ENCODE measurements at regions not wholly inside any gene's neighbourhood (a gene's known extent, or its start where the extent isn't known, plus 50 kb on each side); places are given as distances from the start of the nearest gene placed in this dataset.

- ChIA-PET CTCF (no interaction called here), POLR2A (no interaction called here)
- BruUV-seq (replicated peaks), result no TSS peak
- no peaks in the 10 kb centered on the region for H3K9me3 ChIP-seq (ENCODE audit: control insufficient read depth, insufficient read depth, low read depth, low read length)
- no peak overlapping the region for H3K4me3 ChIP-seq (ENCODE audit: low read depth in 2 of 2, low read length in 2 of 2)
- intact Hi-C loops (cut with micrococcal nuclease; ENCODE audit: unreplicated experiment) (no loop called here), in situ Hi-C loops (cut with HindIII; ENCODE audit: low pct_unique_long_range_greater_than_20kb, low sequenced_read_pairs) (no loop called here)
- no peaks in the 10 kb centered on the region for H3K36me3 ChIP-seq (ENCODE audit: control insufficient read depth, insufficient read depth, low read length)
- DNase-seq (ENCODE audit: low read depth, low spot score) (no peak), ATAC-seq (no peak)
- H3K4me1 ChIP-seq (ENCODE audit: control insufficient read depth, insufficient read depth, low read length), result no peaks in the 10 kb centered on the region
- no peak for TF ChIP-seq POLR2AphosphoS5 (IDR thresholded peaks at IDR 0.05; ENCODE audit: low read depth, low read length)
- no peak for TF ChIP-seq SIN3A (IDR thresholded peaks at IDR 0.05; ENCODE audit: borderline replicate concordance, insufficient read depth, low read depth, low read length)
- TF ChIP-seq, protein P1, sequence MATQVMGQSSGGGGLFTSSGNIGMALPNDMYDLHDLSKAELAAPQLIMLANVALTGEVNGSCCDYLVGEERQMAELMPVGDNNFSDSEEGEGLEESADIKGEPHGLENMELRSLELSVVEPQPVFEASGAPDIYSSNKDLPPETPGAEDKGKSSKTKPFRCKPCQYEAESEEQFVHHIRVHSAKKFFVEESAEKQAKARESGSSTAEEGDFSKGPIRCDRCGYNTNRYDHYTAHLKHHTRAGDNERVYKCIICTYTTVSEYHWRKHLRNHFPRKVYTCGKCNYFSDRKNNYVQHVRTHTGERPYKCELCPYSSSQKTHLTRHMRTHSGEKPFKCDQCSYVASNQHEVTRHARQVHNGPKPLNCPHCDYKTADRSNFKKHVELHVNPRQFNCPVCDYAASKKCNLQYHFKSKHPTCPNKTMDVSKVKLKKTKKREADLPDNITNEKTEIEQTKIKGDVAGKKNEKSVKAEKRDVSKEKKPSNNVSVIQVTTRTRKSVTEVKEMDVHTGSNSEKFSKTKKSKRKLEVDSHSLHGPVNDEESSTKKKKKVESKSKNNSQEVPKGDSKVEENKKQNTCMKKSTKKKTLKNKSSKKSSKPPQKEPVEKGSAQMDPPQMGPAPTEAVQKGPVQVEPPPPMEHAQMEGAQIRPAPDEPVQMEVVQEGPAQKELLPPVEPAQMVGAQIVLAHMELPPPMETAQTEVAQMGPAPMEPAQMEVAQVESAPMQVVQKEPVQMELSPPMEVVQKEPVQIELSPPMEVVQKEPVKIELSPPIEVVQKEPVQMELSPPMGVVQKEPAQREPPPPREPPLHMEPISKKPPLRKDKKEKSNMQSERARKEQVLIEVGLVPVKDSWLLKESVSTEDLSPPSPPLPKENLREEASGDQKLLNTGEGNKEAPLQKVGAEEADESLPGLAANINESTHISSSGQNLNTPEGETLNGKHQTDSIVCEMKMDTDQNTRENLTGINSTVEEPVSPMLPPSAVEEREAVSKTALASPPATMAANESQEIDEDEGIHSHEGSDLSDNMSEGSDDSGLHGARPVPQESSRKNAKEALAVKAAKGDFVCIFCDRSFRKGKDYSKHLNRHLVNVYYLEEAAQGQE (IDR thresholded peaks at IDR 0.05; ENCODE audit: insufficient read depth in 1 of 2, low read depth in 2 of 2, low read length in 1 of 2), result no peak
- no peak for TF ChIP-seq TCF7L2 (IDR thresholded peaks at IDR 0.05; ENCODE audit: low read depth, low read length)
- TF ChIP-seq, protein P2, sequence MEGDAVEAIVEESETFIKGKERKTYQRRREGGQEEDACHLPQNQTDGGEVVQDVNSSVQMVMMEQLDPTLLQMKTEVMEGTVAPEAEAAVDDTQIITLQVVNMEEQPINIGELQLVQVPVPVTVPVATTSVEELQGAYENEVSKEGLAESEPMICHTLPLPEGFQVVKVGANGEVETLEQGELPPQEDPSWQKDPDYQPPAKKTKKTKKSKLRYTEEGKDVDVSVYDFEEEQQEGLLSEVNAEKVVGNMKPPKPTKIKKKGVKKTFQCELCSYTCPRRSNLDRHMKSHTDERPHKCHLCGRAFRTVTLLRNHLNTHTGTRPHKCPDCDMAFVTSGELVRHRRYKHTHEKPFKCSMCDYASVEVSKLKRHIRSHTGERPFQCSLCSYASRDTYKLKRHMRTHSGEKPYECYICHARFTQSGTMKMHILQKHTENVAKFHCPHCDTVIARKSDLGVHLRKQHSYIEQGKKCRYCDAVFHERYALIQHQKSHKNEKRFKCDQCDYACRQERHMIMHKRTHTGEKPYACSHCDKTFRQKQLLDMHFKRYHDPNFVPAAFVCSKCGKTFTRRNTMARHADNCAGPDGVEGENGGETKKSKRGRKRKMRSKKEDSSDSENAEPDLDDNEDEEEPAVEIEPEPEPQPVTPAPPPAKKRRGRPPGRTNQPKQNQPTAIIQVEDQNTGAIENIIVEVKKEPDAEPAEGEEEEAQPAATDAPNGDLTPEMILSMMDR (IDR thresholded peaks at IDR 0.05), result no peak
- no peaks in the 10 kb centered on the region; the same call in 1 of the 2 replicates for H3K27me3 ChIP-seq (ENCODE audit: control insufficient read depth, insufficient read depth, low read length)
- H3K27ac ChIP-seq (ENCODE audit: low read length), result no peak overlapping the region
These were observed 144.3 kb downstream of the DMRTA2 start for GRCh38 chr1:50278961-50279360.

GRCh38 chr1:50278410-50278809 is 144.8 kb downstream of the DMRTA2 start:
- Histone ChIP-seq H3K27me3 (ENCODE audit: control insufficient read depth, insufficient read depth, low read length) (no peaks in the 10 kb centered on the region; the same call in 1 of the 2 replicates), H3K4me1 (ENCODE audit: control insufficient read depth, insufficient read depth, low read length) (no peaks in the 10 kb centered on the region), H3K9me3 (ENCODE audit: control insufficient read depth, insufficient read depth, low read depth, low read length) (no peaks in the 10 kb centered on the region), H3K4me3 (ENCODE audit: low read depth in 2 of 2, low read length in 2 of 2) (no peak overlapping the region), H3K36me3 (ENCODE audit: control insufficient read depth, insufficient read depth, low read length) (no peaks in the 10 kb centered on the region), H3K27ac (ENCODE audit: low read length) (no peak overlapping the region)
- CTCF ChIA-PET, result no interaction called here
- TF ChIP-seq, protein P1 (IDR thresholded peaks at IDR 0.05; ENCODE audit: insufficient read depth in 1 of 2, low read depth in 2 of 2, low read length in 1 of 2), result no peak
- TF ChIP-seq TCF7L2 (IDR thresholded peaks at IDR 0.05; ENCODE audit: low read depth, low read length), result no peak
- TF ChIP-seq SIN3A (IDR thresholded peaks at IDR 0.05; ENCODE audit: borderline replicate concordance, insufficient read depth, low read depth, low read length), result no peak
- TF ChIP-seq, protein P2 (IDR thresholded peaks at IDR 0.05), result no peak
- no peak for TF ChIP-seq POLR2AphosphoS5 (IDR thresholded peaks at IDR 0.05; ENCODE audit: low read depth, low read length)
- in situ Hi-C loops (cut with HindIII; ENCODE audit: low pct_unique_long_range_greater_than_20kb, low sequenced_read_pairs) (no loop called here), intact Hi-C loops (cut with micrococcal nuclease; ENCODE audit: unreplicated experiment) (no loop called here)
- ATAC-seq (no peak), DNase-seq (ENCODE audit: low read depth, low spot score) (no peak)
- POLR2A ChIA-PET, result no interaction called here
- no TSS peak for BruUV-seq (replicated peaks)

All from Panc1 (cell line).